Mucosa of descending colon (tissue), 3 donors: ENCODE measurements at regions not wholly inside any gene's neighbourhood (a gene's known extent, or its start where the extent isn't known, plus 50 kb on each side); places are given as distances from the start of the nearest gene placed in this dataset.

Source experiments
- ATAC-seq: fragments of 200-7000 bp; cut with Tn5 transposase; one replicate; pipeline ENCODE4 v1.9.1; 2020; ENCODE audit warnings: mild to moderate bottlenecking, moderate library complexity
- DNase-seq, 3 donors: peaks; one replicate each; pipeline ENCODE4 v3.0.0-alpha.2; 2020
- H3K36me3 ChIP-seq: fragments of 200-600 bp; one replicate; pipeline ENCODE4 v1.8.0; 2021; ENCODE audit warnings: low read depth, mild to moderate bottlenecking
- H3K4me1 ChIP-seq: fragments of 200-600 bp; one replicate; pipeline ENCODE4 v1.8.0; 2021; ENCODE audit warnings: low read depth, mild to moderate bottlenecking
- H3K4me3 ChIP-seq: fragments of 200-600 bp; one replicate; pipeline ENCODE4 v1.8.0; 2021; ENCODE audit warnings: mild to moderate bottlenecking
- H3K9me3 ChIP-seq: fragments of 200-600 bp; one replicate; pipeline ENCODE4 v1.8.0; 2021; ENCODE audit warnings: mild to moderate bottlenecking
- intact Hi-C, 2 donors: fragments of 100-400 bp; cut with DNase I in 1 of 2; cut with micrococcal nuclease in 1 of 2; formaldehyde crosslinking; loops; one replicate each; pipeline versions ENCODE4 v1.11.0 to v1.11.1; 2022; cut with DNase I, micrococcal nuclease
- TF ChIP-seq, protein P1 (sequence below): fragments of 200-600 bp; IDR thresholded peaks from one replicate; pipeline ENCODE4 v1.8.0; 2022; ENCODE audit warnings: antibody characterized with exemption, mild to moderate bottlenecking
- donor health status: DM: no; HTN: no; CAD: no; lungs with moderate emphysema.
- donor health status: DM: no; HTN: no; CAD: no.
- donor health status: DM: no; HTN: yes; CAD: no.

DNA sequence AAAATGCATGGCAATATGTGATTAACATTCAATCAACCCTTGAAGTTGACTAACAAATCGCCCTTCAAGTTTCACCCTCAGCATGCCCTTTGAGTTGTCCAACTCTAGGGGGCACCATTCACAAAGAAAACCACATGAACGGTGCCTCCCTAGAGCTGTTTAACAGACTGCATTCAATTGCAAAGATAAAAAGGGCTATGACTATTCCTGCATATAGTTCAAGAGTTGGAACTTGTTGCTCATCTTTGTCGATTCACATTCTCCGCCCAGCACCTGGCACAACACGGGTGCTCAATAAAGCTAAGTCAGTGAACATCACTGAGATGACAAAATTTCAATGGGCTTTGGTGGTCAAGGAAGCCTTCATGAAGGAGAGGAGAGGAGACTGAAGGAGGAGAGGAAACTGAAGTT, 69.6 kb upstream of the SLC30A5 start:
- Histone ChIP-seq H3K9me3 (no peaks in the 10 kb centered on the region), H3K36me3 (no peaks in the 10 kb centered on the region), H3K4me1 (no peaks in the 10 kb centered on the region), H3K4me3 (no peak overlapping the region)
- intact Hi-C loops: no loop called here
- TF ChIP-seq, protein P1, sequence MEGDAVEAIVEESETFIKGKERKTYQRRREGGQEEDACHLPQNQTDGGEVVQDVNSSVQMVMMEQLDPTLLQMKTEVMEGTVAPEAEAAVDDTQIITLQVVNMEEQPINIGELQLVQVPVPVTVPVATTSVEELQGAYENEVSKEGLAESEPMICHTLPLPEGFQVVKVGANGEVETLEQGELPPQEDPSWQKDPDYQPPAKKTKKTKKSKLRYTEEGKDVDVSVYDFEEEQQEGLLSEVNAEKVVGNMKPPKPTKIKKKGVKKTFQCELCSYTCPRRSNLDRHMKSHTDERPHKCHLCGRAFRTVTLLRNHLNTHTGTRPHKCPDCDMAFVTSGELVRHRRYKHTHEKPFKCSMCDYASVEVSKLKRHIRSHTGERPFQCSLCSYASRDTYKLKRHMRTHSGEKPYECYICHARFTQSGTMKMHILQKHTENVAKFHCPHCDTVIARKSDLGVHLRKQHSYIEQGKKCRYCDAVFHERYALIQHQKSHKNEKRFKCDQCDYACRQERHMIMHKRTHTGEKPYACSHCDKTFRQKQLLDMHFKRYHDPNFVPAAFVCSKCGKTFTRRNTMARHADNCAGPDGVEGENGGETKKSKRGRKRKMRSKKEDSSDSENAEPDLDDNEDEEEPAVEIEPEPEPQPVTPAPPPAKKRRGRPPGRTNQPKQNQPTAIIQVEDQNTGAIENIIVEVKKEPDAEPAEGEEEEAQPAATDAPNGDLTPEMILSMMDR: peak; percentile 44
- ATAC-seq: peak; percentile 76
- DNase-seq: peak in 1 of 3 donors; percentile 18

GRCh38 chr5:69029292-69029691, 64.5 kb upstream of the SLC30A5 start:
- H3K36me3 ChIP-seq: no peaks in the 10 kb centered on the region
- ATAC-seq (no peak), DNase-seq (no peak)
- TF ChIP-seq, protein P1: no peak
- no peaks in the 10 kb centered on the region for H3K4me1 ChIP-seq
- intact Hi-C loops: no loop called here
- H3K4me3 ChIP-seq: no peak overlapping the region
- no peaks in the 10 kb centered on the region for H3K9me3 ChIP-seq

DNA sequence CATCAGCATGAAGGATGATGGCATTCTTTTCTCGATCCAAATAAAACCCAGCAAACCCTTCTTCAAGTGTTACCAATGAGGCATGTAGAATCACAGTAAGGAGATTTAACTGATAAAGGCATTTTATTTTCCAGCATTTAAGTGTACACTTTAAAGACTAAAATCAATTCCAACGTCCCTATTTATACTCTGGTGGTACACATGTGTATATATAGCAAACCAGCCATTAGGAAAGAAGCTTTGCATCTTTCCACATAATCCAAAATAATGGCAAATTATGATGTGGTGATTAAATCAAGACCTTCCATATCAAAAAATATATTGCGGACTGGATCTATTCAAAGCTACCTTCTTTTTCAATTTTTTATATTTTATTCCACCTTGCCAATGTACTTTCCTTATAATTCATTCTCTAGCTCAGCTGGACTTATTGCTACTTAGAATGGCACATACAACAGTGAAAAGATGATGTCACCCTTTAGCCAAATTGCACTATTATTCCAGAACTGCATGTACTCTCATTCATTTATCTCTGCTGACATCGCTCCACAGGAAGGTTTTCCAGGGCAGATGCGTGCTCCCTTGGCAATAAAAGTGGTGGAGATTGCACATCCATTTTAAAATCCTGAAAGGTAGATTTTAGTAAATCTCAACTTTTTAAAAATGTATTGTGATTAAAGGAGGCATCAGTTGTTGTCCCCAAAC, 63.3 kb upstream of the SLC30A5 start:
- ATAC-seq (no peak), DNase-seq (no peak)
- TF ChIP-seq, protein P1: no peak
- Histone ChIP-seq H3K36me3 (no peaks in the 10 kb centered on the region), H3K4me1 (no peaks in the 10 kb centered on the region), H3K9me3 (no peaks in the 10 kb centered on the region), H3K4me3 (no peak overlapping the region)
- intact Hi-C loops: no loop called here

GRCh38 chr5:69032009-69032408, 61.8 kb upstream of the SLC30A5 start:
- DNase-seq: no peak
- intact Hi-C loops: no loop called here
- Histone ChIP-seq H3K4me3 (no peak overlapping the region), H3K36me3 (no peaks in the 10 kb centered on the region), H3K4me1 (no peaks in the 10 kb centered on the region), H3K9me3 (no peaks in the 10 kb centered on the region)
- TF ChIP-seq, protein P1: no peak
- no peak for ATAC-seq

DNA sequence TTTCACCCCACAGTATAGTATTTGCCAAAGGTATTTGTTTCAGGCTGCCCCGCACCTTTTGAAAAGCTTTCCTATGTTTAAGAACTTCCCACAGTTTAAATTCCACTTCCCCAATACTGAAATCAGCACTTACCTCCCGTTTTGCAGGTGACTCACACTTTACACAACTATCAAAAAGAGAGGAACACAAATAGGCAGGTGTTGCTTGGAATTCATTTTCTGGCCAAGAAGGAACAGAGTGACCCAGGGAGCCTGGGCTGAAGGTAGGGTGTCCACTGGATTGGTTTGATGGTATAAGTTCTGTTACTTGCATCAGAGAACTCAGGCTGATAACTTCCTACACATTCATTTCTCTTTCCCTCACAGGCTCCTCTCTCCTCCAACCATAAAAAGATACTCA, 60.1 kb upstream of the SLC30A5 start:
- Histone ChIP-seq H3K9me3 (no peaks in the 10 kb centered on the region), H3K4me3 (no peak overlapping the region), H3K4me1 (no peaks in the 10 kb centered on the region), H3K36me3 (no peaks in the 10 kb centered on the region)
- no peak for DNase-seq
- intact Hi-C loops: no loop called here
- TF ChIP-seq, protein P1: no peak
- ATAC-seq: peak; percentile 19

GRCh38 chr5:69034898-69035297, 58.9 kb upstream of the SLC30A5 start:
- no peaks in the 10 kb centered on the region for H3K4me1 ChIP-seq
- TF ChIP-seq, protein P1: no peak
- ATAC-seq (no peak), DNase-seq (no peak)
- no peaks in the 10 kb centered on the region for H3K36me3 ChIP-seq
- H3K4me3 ChIP-seq: no peak overlapping the region
- intact Hi-C loops: no loop called here
- no peaks in the 10 kb centered on the region for H3K9me3 ChIP-seq
